GM21390 (cell line): ENCODE measurements at regions not wholly inside any gene's neighbourhood (a gene's known extent, or its start where the extent isn't known, plus 50 kb on each side); places are given as distances from the start of the nearest gene placed in this dataset.

Experiments used
- ATAC-seq: cut with Tn5 transposase; IDR thresholded peaks from one replicate; pipeline ENCODE4 v1.9.1; 2021; ENCODE audit not compliant: unreplicated experiment

DNA sequence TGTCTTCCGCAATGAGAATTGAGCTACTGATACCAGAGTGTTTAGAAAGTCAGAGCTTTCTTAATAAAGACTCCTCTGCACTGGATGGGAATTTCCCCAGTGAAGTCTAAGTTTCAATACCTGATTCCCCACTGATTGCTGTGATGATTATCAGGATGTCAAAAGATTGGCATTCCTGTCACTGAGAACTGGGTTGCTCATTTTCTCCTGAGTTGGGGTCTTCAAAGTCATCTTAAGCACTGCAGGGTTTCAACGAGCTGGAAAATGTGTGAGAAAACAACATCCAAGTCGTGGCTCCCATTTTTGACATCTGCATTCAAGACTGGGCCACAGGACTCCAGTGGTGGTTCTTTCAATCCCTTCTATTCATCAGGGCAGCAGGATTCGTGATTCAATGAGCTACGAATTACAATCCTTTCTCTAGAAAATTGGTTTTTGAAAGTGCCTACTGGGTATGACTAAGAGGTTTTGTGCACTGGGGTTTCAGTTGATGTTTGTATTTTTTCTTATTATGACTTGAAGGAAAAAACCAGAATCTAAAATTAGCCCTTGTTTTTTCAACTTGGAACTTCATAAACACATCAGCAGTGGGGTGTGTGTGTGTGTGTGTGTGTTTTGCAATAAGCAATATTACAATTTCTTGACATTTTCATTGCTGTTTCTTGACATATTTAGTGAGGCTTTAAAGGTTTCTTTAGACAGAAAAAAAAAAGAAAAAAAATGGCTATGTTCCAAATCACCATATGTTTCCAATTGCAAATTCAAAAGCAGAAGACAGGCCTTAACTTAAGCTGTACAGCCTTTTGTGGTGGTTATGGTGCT, 233.0 kb downstream of the FAM76B start:
- peak; percentile 85 for ATAC-seq

GRCh38 chr11:95556011-95556341, 233.6 kb downstream of the FAM76B start:
- no peak for ATAC-seq

DNA sequence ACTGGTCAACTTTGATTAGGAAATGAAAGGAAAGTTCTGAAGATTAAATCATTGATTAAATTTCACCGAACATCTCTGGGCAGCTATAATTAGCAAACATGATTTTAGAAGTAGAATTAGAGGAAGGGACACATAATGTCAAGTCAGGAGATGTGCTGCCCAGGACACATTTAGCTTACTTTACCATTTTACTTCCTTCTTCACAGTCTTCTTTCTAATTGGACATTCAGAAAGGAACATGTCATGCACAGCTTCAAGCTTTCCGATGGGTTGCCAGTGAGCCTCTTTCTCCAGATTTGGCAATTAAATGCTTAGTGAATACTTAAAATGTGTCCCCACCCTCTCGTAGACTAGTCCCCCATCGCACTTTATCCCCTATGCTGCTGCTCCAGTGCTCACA, 234.7 kb downstream of the FAM76B start:
- ATAC-seq: no peak

- no peak for ATAC-seq
Observed at GRCh38 chr11:95549301-95549700, 240.3 kb downstream of the FAM76B start.

DNA sequence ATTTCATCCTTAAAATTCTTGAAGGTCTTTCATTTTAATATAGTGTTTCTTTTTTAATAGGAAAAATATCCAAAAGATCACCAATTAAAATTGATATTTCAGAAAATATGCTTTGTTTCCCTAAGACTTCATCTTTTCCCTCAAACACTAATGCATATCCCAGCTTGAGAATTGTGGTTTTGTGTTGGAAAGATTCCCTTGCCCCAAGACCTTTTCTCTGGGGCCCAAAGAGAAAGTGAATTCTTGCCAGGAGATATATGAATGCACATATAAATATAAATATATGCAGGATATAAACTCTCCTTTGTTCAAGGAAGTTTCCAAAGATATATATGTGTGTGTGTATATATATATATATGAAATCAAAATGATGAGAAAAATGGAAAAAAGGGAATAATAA, 241.2 kb downstream of the FAM76B start:
- ATAC-seq: no peak

DNA sequence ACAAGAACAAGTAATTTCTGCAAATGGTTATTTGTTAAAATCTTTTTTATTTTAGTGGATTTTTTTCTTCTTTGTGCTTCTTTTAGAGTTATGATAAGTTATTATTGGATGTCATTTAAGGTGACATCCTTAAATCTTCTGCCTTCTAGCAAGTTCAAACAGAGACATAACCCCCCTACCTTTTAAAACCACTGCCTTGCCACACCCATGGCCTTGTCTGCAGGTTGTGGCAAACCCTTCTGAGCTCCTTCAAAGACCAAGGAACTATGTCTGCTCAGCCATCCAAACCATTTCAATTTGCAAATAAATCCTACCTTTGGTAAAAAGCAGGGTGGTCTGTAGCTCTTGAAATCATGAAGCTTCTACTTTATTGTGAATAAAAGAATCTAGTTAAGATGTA, 241.6 kb downstream of the FAM76B start:
- ATAC-seq: no peak

GRCh38 chr11:95547186-95547585, 242.4 kb downstream of the FAM76B start:
- no peak for ATAC-seq

DNA sequence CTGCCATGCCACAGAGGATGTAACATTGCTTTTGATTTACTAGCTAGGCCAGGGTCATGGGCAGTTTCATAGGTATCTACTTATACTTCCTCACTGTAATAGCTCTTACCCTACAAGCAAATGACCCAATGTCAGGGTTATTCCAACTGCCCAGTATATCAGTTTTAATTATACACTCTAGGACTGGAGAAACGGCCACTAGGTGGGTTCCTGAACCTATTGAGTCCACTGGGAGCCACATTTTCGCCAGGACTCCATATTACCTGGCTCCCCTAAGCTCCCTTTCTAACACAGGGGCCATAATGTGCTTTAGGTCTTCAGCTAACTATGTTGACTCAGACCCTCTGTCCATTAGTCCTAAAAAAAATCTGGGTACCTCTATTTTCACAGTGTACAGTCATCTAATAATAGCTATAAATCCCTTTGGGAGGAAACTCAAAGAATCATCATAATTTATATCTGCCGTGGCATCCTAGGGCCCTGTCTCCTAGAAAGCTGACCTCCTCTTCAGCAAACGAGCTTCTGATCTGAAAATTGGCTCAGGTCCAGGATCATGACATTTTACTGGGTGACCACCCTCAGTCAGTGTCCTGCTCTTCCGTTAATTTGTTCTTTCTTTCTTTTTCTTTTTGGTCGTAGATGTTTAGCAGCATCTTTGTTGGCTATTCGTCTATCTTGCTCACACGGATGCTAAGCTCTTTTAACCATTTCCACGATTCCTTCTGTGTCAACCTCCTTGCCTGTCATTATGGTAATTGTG, 244.3 kb downstream of the FAM76B start:
- no peak for ATAC-seq

- ATAC-seq: no peak
Observed at GRCh38 chr11:95544095-95544856, 245.3 kb downstream of the FAM76B start.

GRCh38 chr11:95542868-95543551, 246.6 kb downstream of the FAM76B start:
- ATAC-seq: no peak

- no peak for ATAC-seq
Observed at GRCh38 chr11:95541715-95542114, 247.9 kb downstream of the FAM76B start.

GRCh38 chr11:95536047-95536690, 253.4 kb downstream of the FAM76B start:
- no peak for ATAC-seq

DNA sequence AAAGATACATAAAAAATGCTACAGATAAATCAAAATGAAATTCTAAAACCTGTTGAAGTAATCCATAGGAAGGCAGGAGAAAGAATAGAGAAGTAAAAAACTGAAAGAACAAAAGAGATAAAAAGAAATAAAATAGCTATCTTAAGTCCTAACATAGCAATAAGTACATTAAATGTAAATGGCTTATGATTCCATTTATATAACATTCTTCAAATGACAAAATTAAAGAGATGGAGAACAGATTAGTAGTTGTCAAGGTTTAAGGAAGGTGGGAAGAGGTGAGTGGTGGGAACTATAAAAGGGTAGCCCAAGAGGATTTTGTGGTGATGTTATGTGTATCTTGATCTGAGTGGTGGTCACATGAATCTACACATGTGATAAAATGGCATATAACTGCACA, 254.8 kb downstream of the FAM76B start:
- ATAC-seq: no peak

DNA sequence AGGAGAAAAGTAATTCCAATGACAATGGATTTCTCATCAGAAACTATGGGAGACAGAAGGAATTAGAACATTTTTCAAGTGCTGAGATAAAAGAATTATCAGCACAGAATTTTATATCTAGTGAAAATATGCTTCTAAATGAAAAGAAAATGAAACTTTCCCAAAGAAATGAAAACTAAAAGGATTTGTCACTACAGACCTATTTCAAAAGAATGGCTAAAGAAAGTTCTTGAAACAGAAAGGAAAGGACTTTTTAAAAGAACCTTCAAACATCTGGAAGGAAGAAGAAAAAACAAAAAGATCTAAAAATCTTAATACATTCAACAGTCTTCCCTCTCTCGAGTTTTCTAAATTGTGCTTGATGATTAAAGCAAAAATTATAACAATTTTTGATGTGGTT, 255.4 kb downstream of the FAM76B start:
- ATAC-seq: no peak

DNA sequence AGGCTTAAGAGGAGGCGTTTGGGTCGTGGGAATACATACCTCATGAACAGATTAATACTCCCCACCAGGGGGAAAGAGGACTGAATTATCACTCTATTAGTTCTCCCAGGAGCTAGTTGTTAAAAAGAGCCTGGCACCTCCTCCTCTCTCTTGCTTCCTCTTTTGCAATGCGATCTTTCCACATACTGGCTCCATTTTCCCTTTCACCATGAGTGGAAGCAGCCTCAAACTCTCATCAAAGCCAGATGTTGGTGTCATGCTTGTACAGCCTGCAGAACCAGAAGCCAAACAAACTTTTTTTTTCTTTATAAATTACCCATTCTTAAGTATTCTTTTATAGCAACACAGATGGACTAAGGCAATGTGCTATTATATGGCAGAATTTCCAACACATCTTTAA, 258.5 kb downstream of the FAM76B start:
- ATAC-seq: no peak

- ATAC-seq: no peak
Observed at GRCh38 chr11:95524314-95525036, 265.1 kb downstream of the FAM76B start.

- ATAC-seq: no peak
Observed at GRCh38 chr11:95522874-95523273, 266.7 kb downstream of the FAM76B start.

DNA sequence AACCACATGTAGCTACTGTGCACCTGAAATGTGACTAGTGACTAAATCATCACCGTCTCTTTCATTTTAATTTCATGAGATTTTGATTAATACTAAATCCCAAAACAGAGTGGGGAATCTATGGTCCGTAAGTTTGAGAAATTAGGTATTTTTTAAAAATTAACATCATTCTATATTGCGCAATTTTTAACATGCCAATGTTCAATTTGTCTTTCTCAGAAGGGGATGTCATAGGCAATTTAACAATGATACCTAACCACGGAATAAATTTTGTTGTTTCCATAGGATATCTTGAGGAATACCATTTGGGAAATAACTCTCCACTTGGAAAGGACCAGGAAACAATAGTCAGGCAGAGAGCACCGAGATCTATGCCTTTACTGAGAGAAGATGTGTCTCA, 267.7 kb downstream of the FAM76B start:
- no peak for ATAC-seq

DNA sequence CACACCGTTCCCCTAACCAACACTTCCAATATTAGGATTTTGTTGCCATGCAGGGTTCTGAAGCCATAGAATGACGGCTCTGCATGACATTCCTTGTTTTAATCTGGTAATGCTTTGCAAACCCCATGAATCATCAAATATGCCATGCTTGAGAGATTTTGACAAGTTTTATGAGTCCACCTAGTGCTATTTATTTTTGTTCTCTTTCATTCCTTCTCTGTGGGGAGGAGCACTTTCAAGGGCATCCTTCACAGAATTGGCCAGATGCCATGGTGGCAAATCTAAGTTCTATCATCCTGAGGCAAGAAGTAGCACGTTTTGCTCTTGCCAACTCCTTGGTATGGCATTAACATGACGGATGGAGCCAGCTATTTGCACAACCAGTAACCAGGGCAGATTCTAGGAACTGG, 268.4 kb downstream of the FAM76B start:
- ATAC-seq: no peak
